ENCODE measurements at regions not wholly inside any gene's neighbourhood (a gene's known extent, or its start where the extent isn't known, plus 50 kb on each side); places are given as distances from the start of the nearest gene placed in this dataset.

DNA sequence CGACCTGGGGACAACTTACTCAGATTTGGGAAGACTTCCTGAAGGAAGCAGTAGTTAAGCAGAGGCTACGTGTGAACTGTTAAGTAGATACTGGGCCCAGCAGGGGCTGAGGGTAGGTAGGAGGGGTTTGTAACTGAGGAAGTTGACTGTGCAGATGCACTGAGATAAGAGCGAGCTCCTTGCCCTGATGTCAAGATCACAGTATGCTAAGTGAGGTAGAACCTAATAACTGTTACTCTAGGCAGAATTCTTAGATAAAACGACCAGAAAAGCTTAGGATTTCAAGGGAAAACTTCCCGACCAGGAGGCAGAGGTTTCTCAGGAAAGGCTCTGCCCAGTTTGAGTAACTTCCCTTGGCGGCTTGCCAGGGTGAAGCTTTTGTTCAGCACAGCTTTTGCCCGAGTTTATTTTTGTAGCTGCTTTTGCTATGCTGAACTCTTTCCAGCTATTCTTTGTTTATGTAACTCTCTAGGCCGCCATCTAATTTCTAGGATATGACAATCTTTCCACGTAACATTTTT, 632.1 kb downstream of the DIAPH3 start:
- peak; percentile 89 for DNase-seq (ENCODE audit: low read depth, low spot score)

DNA sequence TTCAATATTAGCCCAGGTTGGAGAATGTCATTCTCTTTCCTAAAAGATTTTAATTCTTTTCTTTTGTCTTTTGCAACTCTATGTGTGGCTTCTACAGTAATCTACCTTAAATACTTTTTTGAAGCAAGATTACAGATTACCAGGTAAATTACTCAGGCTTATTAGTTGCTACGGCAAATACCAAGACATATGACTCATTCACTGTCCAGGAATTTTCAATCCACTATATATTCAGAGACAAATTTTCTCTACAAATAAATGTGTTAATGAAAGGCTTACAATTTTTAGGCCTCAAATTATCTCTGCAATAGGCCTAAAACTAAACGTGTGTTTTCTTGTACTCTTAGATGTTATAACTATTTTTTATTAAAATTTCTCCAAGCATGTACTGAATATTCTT, 631.3 kb downstream of the DIAPH3 start:
- no peak for DNase-seq (ENCODE audit: low read depth, low spot score)

DNA sequence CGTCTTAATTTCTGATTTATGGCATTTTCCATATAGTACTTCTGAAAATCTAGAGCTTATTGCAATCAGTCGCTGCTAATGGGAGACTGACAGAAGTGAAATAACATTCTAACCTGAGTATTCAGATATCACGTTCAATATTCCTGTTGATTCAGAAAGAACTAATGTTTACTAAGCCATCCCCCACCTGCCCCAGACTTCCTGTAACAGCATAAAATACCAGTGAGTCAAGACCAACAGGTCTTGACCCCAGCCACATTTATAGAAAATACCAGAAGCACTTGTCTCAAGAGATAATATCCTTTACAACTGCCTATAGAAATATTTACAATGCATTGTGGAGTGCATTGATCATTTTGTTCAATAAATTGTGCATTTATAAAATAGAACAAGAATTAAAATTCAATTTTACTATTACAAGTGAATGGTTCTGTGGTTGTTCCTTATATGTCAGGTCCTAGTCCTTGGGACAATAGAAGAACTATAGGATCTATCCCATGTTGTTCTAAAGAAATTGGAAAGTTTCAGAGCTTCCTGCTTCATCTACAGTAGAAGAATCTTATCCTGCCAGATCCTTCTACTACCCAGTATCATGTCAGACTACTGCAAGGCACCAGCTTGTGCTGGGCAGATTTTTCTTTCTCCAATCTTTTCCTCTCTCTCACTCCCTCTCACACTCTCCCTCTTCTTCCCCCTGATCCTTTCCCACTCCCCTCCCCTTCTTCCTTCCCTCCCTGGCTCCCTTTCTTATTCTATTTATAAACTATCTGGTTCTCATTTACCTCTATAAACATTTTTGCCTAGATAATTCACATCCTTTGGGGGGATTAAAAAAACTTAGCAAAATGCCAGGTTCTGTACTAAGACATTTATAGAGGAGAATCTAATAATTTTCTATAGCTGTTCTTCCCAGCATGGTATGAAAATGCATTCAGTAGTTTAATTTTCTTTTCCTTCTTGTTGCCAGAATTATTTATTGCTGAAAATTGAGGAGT, 629.9 kb downstream of the DIAPH3 start:
- DNase-seq (ENCODE audit: low read depth, low spot score) = no peak

DNA sequence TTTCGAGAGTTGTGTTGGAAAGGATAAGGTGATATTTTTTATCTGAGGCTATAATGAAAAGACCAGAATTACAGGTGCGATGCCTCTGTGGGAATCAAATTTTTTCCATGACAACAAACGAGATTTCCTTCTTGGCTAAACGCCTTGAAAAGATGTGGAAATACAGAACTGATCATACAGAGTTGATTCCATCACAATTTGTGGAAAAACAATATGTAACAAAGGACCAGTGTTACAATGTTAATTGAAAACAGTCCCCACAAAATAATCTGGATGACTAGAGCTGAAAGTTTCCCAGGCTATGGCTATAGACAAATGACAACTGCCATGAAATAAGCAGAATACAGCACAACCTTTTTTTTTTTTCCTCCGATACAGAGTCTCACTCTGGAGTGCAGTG, 628.9 kb downstream of the DIAPH3 start:
- DNase-seq (ENCODE audit: low read depth, low spot score) = no peak

DNA sequence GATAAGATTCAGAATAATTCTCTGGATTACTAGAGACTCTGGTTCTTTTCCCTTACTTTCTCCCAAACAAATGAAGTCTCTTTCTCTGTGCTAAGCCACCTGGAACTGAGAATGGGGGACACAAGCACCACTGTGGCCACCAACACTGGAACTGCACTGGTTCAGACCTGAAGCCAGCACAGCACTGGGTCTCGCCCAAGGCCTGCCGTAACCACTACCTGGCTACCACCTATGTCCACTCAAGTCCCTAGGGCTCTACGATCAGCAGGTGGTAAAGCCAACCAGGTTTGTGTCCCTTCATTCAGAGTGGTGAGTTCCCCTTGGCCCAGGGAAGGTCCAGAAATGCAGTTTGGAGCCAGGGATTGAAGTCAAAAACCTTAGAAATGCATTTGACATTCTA, 626.2 kb downstream of the DIAPH3 start:
- DNase-seq (ENCODE audit: low read depth, low spot score) = no peak

DNA sequence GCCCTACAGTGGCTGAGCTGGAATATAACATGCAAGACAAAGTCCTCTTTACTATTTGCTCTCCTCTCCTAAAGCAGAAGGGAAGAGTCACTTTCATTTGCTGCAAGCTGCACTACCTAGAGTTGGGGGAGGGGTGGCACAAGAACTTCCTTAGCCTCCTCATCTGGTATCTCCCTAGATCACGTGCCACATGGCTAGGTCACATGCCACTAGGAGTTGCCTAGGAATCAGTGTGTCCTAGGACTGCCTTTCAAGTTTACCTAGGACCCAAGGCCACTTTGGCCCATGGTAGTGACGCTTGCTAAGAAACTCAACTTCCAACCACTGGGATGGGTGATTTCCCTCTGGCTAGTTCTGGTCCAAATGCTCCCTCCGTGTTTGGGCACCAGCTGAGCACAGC, 625.2 kb downstream of the DIAPH3 start:
- no peak for DNase-seq (ENCODE audit: low read depth, low spot score)

DNA sequence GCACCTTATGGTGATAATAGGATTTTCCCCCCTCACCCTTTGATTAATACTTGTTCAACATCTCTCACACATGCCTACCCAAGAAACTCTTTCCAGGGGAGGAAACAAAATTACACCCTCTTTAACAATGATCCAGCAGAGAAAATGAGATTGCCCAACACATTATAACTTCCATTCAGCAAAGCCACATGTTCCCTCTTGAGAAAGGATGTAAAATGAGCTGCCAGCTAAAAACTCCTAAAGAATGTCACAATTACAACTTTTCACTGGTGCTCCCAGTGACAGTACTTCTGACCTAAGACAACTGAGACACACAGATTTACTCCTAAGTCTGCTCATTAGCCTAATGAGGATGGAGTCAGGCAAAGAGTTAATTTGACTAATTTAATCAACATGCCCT, 621.4 kb downstream of the DIAPH3 start:
- no peak for DNase-seq (ENCODE audit: low read depth, low spot score)

DNA sequence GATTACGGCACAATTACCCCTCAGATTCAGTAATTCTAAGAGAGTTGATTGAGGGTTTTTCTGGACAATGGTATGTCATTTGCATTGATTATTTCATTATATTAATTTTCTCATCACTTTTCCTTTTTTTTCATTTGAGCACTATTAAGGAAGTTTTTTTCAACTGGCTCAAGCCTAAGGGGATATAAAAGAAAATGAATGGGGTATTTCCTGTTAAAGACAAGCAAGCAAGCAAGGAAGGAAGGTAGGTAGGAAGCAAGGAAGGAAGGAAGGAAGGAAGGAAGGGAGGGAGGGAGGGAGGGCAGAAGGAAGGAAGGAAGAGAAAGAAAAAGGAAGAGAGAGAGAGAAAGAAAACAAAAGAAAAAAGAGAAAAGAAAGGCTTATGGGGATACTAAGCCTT, 620.3 kb downstream of the DIAPH3 start:
- DNase-seq (ENCODE audit: low read depth, low spot score) = no peak

DNA sequence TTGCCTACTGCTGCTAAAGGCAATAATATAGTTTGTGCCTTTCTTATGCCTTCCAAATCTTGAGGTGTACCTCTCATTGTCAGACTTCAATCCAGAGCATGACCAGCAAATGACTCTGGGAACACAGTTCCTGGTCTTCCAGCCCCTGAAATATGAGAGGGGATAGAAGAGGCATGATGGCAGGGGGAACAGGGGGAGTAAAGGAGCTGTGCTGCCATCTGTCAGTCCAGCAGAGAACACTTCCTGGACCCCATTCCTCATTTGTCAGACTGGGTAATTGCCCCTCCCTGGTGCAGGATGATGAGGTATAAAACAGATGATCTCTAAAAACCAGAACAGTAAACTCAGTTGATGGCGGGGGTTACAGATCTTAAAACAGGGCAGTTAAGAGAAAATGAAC, 618.7 kb downstream of the DIAPH3 start:
- DNase-seq (ENCODE audit: low read depth, low spot score) = no peak

DNA sequence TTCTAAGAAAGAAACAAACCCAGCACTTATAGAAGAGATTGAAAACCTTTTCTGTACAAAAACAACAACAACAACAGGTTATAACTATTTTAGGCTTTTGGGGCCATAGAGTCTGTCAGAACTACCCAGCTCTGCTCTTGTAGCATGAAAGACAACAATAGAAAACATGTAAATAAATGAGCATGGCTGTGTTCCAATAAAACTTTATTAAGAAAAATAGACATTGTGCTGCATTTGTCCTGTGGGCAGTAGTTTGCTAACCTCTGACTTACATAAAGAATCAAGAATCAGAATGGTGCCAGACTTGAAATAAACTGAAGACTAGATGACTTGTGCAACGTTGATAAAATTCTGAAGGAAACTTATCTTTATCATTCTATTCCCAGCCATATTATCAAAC, 617.5 kb downstream of the DIAPH3 start:
- no peak for DNase-seq (ENCODE audit: low read depth, low spot score)

DNA sequence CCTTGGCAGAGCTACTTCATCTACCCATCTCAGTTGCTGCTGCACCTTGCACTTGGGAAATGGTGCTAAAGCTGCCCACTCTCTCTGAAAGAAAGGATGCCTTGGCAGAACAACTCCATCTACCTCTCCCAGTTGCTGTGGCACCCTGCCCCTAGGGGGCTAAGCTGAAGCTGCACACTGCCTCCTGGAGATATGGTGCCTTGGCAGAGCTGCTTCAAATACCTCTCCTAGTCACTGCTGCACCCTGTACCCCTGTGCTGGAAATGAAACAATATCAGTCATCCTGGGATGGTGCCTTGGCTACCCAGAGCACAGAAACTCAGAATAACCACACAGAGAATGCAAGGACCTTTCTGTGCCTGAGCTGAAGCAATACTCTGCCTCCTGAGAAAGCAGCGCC, 615.8 kb downstream of the DIAPH3 start:
- DNase-seq (ENCODE audit: low read depth, low spot score) = no peak

DNA sequence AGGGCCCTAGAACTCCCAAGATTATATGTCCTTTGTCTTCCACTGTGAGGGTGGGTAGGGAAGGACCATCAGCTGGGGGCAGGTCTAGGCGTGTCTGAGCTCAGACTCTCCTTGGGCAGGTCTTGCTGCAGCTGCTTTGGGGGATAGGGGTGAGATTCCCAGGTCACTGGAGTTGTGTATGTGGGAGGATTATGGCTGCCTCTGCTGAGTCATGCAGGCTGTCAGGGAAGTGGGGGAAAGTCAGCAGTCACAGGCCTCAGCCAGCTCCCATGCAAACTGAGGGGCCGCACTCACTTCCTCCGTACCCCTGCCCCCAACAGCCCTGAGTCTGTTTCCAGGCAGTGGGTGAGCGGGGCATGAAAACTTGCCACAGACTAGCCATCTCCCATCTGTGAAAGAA, 600.8 kb downstream of the DIAPH3 start:
- no peak for DNase-seq (ENCODE audit: low read depth, low spot score)

DNA sequence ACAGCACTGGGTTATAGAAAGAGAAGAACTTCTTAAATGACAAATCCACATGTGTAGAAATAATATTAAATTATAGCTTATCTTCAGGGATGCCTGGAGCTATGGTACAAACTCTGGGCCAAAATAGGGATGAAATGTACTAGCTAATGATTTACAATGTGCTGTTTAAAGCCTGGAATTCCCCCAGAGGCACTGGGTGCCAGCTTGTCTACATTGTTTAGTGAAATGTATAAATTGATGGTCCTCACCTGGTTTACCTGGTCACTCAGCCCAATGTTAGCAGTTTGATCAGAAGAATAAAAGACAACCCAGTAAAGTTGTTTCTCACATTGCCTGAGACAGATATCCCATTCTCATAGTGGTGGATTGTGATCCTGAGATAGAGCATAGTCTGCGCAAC, 597.2 kb downstream of the DIAPH3 start:
- DNase-seq (ENCODE audit: low read depth, low spot score) = no peak

DNA sequence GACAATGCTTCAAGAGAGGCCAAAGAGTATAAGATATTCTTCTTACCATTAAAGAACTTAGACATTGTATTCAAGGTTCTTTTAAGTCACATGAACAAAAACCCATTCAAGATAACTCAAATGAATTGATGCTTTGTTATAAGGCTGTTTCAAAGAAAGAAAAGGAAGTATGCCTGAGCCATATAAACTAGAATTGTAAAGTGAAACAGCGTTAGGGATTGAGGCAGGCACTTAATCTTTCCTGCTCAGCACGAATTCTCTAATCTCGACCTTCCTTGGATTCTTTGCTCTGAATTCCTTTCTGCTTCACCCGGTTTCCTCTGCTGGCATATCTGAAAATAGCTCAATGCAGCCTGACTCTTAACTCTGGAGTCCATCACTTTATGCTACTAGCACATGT, 595.4 kb downstream of the DIAPH3 start:
- DNase-seq (ENCODE audit: low read depth, low spot score) = no peak

DNA sequence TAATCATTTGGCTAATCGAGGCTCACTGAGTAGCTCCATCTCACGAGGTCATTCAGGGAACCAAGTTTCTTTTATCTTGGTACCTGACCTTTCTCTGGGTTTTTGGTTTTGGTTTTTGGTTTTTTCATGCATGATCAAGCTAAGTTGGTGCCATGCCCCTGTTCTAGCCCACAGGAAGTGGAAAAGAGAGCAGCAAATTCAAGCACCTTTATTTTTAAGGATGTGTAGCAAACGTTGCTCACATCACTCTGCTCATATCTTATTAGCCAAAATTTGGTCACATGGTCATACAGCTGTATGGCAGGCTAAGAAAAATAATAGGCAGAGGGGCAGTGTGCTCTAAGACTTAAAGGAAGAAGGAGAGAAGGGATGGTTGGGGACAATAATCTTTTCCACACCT, 593.5 kb downstream of the DIAPH3 start:
- no peak for DNase-seq (ENCODE audit: low read depth, low spot score)

DNA sequence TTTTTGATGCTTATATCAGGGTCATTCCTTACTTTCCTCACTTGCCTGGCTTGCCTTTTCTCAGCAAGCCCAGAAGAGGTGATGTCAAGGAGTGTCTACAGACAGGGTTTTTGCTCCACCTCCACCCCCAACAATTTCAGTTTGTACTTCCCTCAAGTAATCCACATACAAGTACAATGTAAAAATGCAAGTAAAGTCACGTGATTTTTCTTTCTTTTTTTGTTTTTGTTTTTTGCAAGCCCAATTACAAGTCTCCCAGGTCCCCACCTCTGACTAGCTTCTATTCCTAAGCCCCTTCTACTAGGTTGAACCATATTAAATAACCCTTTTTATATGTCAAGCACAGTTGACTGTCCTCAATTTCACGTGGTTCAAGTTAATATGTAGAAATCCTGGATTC, 579.6 kb downstream of the DIAPH3 start:
- no peak for DNase-seq (ENCODE audit: low read depth, low spot score)

DNA sequence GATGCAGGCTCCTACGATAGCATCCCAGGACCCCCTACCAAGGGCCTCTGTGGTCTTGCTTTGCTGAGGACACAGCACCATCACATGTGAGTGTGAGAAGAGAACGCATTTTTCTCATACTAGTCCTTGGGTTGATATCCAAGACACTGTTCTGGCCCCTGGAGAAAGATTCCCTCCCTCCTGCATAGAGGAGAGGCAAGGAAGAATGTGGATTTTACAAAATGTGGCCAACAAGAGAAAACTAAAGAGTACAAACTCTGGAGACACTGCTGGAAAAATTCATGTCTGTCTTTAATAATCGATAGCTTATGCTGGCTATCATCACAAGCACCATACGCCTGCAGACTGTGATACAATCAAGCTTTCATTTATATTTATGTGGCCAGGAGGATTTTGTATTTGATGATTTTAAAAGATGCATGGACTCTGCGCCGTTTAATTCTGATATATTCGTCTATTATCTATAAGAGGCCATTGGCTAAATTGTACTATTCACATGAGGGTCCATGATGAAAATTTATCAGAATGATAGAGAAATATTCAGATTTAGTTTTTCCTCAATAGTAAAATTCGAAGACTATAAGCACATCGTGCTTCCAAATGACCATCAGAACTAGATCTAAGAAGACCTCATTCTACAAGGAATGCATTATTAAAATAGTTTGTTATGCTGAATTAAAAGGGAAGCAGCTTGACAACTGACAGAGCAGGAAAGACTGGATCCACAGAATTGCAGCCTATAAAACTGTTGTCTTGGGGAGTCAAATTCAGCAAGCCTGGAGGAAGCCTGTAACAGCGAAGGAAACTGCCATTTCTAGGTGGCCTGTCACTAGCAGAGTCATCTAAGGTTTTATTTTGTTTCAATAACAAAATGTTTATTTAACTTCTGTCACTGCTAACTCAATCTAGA, 578.7 kb downstream of the DIAPH3 start:
- DNase-seq (ENCODE audit: low read depth, low spot score) = no peak

DNA sequence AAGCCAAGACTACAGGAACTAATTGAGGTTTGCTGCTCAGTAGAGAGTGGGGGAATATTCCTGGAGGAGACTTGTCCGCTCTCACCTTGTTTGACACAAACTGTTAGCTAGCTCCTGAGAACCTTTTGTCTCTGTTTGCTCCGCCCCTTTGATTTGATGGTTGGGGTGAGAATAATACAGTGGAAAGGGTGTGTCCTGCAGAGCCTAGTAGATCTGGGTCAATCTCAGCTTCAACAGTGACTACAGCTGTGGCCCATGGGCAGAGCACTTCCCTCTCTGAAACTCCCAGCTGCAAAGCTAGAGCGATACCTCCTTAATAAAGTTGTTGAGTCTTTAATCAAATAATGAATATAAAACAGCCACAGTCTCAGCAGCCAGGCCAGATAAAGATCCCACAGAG, 576.7 kb downstream of the DIAPH3 start:
- no peak for DNase-seq (ENCODE audit: low read depth, low spot score)

DNA sequence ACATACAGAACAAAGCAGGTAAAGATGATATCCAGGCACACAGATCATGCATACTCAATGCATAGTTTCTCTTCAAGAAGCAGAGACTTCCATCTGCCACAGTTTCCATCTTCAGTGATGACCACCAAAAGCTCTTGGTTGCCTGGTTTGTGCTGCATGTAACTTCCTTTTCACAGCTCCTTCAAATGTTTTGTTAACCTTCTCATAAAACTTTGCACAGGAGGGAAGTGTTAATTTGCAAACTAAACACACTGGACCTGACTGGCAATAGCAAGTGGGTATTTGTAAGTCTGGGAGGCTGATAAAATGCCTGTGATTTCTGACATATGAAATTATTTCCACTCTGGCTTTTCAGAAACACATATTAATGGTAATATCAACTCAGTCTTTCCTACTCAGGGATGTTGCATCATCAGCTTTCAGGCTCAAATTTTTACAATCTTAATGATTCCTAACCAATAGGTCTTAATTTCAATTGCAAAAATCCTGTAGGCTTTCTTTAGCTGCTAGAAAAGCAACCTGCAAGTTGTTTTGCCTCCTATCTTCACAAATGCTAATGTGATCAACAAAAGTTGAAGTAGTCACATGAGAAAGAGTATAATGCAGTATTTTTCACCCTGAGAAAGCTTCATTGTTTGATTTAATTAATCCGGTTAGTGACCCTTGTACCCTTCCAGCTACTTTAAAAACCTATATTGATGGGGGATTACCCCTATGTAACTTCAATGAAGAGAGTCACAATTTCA, 575.6 kb downstream of the DIAPH3 start:
- DNase-seq (ENCODE audit: low read depth, low spot score) = no peak

DNA sequence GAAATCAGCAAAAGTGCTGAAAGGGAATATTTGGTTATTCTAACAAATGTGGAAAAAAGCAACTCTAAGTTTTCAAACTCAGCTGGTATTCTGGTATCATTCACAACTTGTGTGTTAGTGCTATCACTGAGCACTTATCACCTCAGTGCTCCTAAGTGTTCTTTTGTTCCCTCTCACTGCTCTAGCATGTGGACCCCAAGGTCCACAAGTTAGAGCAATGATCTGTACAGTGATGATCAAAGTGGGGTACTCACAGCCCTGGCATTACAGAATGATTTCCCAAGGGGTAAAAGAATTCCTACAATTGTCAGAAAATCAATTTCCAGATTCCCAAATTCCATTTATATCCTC, 575.0 kb downstream of the DIAPH3 start:
- DNase-seq (ENCODE audit: low read depth, low spot score) = no peak

DNA sequence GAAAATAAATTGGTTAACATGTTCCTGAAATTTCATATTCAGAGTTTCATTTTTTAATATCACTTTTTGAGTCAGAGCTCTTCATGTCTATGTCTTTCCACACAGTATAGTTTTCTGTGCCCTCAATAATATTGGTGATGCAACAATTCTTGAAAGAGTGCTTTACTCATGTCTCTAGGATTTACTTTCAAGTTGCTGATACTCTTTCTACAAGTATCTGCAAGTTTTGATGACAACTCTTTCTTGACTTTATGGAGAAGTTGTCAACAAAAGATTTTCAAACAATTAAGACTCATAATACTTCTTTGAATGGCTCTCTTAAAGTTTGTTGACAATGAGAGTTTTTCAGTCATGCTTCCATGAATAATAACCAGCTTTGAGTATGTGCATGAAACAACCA, 561.7 kb downstream of the DIAPH3 start:
- no peak for DNase-seq (ENCODE audit: low read depth, low spot score)

DNA sequence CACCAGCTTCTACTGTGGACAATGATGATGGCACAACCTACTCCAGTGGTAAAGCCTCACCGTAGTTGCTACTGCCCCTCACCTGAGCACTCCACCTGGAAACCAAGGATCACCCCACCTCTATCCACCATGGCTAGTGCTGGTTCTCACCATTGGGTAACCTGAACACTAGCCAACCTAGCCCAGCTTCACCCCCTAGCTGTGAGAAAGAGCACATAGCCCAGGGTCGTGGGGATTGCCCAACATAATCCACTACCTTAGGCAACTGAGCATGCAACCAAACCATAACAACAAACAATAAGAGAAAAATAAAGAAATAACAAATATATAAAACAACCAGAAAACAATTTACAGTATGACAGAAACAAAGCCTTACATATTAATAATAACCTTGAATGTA, 560.1 kb downstream of the DIAPH3 start:
- DNase-seq (ENCODE audit: low read depth, low spot score) = no peak

Data from smooth muscle cell of the brain vasculature (primary cell).